ENCODE measurements at regions not wholly inside any gene's neighbourhood (a gene's known extent, or its start where the extent isn't known, plus 50 kb on each side); places are given as distances from the start of the nearest gene placed in this dataset.

- ATAC-seq = no peak
- TF ChIP-seq, protein P1, sequence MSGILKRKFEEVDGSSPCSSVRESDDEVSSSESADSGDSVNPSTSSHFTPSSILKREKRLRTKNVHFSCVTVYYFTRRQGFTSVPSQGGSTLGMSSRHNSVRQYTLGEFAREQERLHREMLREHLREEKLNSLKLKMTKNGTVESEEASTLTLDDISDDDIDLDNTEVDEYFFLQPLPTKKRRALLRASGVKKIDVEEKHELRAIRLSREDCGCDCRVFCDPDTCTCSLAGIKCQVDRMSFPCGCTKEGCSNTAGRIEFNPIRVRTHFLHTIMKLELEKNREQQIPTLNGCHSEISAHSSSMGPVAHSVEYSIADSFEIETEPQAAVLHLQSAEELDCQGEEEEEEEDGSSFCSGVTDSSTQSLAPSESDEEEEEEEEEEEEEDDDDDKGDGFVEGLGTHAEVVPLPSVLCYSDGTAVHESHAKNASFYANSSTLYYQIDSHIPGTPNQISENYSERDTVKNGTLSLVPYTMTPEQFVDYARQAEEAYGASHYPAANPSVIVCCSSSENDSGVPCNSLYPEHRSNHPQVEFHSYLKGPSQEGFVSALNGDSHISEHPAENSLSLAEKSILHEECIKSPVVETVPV (CRISPR knock-in tag; IDR thresholded peaks at IDR 0.05) = no peak
- TF ChIP-seq, protein P2, sequence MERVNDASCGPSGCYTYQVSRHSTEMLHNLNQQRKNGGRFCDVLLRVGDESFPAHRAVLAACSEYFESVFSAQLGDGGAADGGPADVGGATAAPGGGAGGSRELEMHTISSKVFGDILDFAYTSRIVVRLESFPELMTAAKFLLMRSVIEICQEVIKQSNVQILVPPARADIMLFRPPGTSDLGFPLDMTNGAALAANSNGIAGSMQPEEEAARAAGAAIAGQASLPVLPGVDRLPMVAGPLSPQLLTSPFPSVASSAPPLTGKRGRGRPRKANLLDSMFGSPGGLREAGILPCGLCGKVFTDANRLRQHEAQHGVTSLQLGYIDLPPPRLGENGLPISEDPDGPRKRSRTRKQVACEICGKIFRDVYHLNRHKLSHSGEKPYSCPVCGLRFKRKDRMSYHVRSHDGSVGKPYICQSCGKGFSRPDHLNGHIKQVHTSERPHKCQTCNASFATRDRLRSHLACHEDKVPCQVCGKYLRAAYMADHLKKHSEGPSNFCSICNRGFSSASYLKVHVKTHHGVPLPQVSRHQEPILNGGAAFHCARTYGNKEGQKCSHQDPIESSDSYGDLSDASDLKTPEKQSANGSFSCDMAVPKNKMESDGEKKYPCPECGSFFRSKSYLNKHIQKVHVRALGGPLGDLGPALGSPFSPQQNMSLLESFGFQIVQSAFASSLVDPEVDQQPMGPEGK (CRISPR knock-in tag; IDR thresholded peaks at IDR 0.05; ENCODE audit: borderline replicate concordance) = no peak
- TF ChIP-seq, protein P3, sequence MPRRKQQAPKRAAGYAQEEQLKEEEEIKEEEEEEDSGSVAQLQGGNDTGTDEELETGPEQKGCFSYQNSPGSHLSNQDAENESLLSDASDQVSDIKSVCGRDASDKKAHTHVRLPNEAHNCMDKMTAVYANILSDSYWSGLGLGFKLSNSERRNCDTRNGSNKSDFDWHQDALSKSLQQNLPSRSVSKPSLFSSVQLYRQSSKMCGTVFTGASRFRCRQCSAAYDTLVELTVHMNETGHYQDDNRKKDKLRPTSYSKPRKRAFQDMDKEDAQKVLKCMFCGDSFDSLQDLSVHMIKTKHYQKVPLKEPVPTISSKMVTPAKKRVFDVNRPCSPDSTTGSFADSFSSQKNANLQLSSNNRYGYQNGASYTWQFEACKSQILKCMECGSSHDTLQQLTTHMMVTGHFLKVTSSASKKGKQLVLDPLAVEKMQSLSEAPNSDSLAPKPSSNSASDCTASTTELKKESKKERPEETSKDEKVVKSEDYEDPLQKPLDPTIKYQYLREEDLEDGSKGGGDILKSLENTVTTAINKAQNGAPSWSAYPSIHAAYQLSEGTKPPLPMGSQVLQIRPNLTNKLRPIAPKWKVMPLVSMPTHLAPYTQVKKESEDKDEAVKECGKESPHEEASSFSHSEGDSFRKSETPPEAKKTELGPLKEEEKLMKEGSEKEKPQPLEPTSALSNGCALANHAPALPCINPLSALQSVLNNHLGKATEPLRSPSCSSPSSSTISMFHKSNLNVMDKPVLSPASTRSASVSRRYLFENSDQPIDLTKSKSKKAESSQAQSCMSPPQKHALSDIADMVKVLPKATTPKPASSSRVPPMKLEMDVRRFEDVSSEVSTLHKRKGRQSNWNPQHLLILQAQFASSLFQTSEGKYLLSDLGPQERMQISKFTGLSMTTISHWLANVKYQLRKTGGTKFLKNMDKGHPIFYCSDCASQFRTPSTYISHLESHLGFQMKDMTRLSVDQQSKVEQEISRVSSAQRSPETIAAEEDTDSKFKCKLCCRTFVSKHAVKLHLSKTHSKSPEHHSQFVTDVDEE (CRISPR knock-in tag; IDR thresholded peaks at IDR 0.05) = no peak
- no peak for TF ChIP-seq RARB (CRISPR knock-in tag; IDR thresholded peaks at IDR 0.05)
- no peak for TF ChIP-seq TOX (CRISPR knock-in tag; IDR thresholded peaks at IDR 0.05; ENCODE audit: borderline replicate concordance)
- TF ChIP-seq CREB5 (CRISPR knock-in tag; IDR thresholded peaks at IDR 0.05; ENCODE audit: low read depth) = no peak
- no peak for TF ChIP-seq POU6F1 (CRISPR knock-in tag; IDR thresholded peaks at IDR 0.05; ENCODE audit: borderline replicate concordance, low read depth)
- TF ChIP-seq TCF4 (CRISPR knock-in tag; IDR thresholded peaks at IDR 0.05; ENCODE audit: borderline replicate concordance) = no peak
- TF ChIP-seq ZNF8 (CRISPR knock-in tag; IDR thresholded peaks at IDR 0.05) = no peak
- no peak for TF ChIP-seq ARNTL (CRISPR knock-in tag; IDR thresholded peaks at IDR 0.05; ENCODE audit: borderline replicate concordance, low read depth)
- TF ChIP-seq ZFP3 (CRISPR knock-in tag; IDR thresholded peaks at IDR 0.05) = no peak
- no peak for TF ChIP-seq SNAI2 (CRISPR knock-in tag; IDR thresholded peaks at IDR 0.05)
- no peak for TF ChIP-seq ZC3H10 (CRISPR knock-in tag; IDR thresholded peaks at IDR 0.05)
- no peak for TF ChIP-seq ZFP30 (CRISPR knock-in tag; IDR thresholded peaks at IDR 0.05)
- no peak for TF ChIP-seq GLIS3 (CRISPR knock-in tag; IDR thresholded peaks at IDR 0.05)
Measured at GRCh38 chr10:50972591-50972990, 87.2 kb upstream of the A1CF start.

GRCh38 chr10:50981385-50981784 is 92.9 kb upstream of the PRKG1 start:
- no peak for TF ChIP-seq TCF4 (CRISPR knock-in tag; IDR thresholded peaks at IDR 0.05; ENCODE audit: borderline replicate concordance)
- no peak for ATAC-seq

- ATAC-seq = no peak
- TF ChIP-seq ZC3H10 (CRISPR knock-in tag; IDR thresholded peaks at IDR 0.05) (no peak), BACH2 (CRISPR knock-in tag; IDR thresholded peaks at IDR 0.05; ENCODE audit: borderline replicate concordance) (no peak), OSR1 (CRISPR knock-in tag; IDR thresholded peaks at IDR 0.05) (no peak), ESRRG (CRISPR knock-in tag; IDR thresholded peaks at IDR 0.05) (no peak), CSDC2 (CRISPR knock-in tag; IDR thresholded peaks at IDR 0.05) (no peak), ZFP3 (CRISPR knock-in tag; IDR thresholded peaks at IDR 0.05) (no peak)
- TF ChIP-seq, protein P3 (CRISPR knock-in tag; IDR thresholded peaks at IDR 0.05) = no peak
- TF ChIP-seq, protein P2 (CRISPR knock-in tag; IDR thresholded peaks at IDR 0.05; ENCODE audit: borderline replicate concordance) = no peak
Measured at GRCh38 chr10:50981904-50982303, 92.4 kb upstream of the PRKG1 start.

Measured in SK-N-SH treated with all-trans-retinoic acid at 6 μM for 48 hours (cell line).